Fibroblast of skin of back (primary cell): ENCODE measurements at regions not wholly inside any gene's neighbourhood (a gene's known extent, or its start where the extent isn't known, plus 50 kb on each side); places are given as distances from the start of the nearest gene placed in this dataset.
"Not testable (repeated sequence)": the region's sequence is repeated elsewhere in the genome, so short reads cannot be mapped to it uniquely, and the experiment has no call there.

Experiments
- DNase-seq: peaks from one replicate; pipeline ENCODE4 v3.0.0-alpha.2; 2013

DNA sequence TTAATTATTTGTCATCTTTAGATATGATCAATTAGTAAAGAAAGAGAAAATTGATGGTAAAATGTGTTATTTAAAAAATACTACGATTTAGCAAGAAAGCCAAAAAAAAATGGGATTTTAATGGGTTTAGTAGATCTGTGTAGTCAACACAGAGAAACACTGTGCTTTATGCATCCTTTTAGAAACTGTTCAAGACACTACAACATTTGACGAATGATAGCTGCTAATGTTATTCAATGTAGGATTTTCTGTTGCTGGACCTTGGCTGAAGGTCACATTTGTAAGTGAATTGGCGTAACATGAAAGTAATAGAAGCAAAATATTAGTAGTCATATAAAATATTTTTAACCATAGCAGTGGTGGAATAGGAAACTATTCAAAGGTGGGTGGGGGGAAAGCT is 1293.9 kb downstream of the NCAM2 start:
- no peak for DNase-seq

DNA sequence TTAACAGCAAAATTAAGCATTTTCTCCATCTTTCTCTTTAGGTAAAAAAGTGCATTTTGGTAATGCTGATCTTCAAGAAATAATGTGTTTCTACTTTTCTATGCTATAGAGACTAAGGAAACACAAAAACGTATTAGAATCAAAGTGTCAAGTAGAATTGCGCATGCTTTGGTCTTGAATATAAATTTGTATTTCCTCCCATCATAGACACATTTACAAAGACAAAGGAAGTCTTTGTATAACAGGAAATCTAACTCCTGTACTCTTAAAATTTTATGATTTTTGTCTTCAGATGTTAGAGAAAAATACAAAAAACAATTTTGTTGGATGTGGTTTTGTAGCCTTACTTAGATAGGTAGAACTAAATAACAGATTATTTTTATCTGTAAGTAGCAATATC is 1299.4 kb downstream of the NCAM2 start:
- DNase-seq: no peak

DNA sequence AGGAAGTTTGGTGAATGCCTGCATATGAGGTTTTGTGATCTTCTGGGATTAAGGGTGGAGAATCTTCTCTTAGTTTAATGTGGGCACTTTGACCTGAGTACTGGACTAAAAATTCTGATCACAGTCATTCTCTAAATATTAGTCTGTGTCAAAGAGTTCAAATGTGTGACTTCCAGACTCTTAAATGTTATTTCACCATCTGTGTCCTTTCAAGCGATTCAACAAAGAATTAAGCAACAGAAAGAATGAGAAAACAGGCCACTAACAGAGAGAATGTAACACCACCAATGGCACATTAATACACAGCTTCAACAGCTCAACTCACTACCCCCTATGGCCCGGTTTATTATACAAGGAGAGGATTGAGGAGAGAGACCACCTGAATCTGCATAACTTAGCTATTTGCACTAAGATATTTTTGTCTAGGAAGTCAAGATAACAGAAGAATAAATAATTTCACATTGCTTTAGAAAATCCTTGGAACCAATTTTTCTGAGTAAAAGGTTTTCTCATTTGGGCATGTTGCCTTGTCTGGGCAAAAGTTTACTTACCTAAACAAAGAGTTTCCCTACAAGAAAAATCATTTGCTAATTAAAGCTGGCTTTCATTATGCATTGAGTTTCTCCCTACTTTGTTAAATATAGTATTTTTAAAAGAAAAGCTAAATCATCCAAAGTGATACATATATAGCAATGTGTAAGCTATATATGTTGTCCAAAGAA is 1313.7 kb downstream of the NCAM2 start:
- no peak for DNase-seq

DNA sequence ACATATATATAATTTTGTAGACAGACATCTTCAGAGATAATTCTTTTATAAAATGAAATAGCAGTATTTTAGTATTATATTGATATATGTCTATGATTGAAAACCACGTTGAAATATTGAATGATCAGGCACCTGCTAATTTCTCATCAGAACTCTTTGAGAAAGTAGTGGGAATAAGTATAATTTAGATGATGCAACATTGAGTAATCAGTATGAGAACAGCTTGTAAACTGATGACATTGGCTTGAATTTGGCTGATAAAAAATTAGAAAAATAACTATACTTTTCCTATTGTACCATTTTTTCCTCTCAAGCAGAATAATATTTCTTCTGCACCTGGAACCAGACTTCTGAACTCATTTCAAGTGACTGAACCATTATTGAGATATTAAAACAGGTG is 1316.8 kb downstream of the NCAM2 start:
- no peak for DNase-seq

DNA sequence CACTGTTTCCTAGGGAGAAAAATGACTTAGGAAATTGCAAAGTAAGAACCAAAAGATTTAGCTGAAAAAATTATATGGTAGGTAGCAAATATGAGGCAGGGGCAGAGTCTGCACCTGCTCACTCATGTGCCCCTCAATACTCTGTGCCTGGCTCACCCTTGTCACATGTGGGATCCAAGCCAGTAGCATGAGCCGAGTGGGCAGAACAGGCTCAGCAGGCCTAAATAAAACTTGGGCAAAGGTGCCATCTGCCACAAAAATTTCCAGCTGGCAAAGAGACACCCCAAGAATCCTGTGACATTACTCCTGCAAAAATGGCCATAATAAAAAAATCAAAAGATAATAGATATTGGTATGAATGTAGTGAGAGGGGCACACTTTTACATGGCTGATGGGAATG is 1321.2 kb downstream of the NCAM2 start:
- DNase-seq: no peak

DNA sequence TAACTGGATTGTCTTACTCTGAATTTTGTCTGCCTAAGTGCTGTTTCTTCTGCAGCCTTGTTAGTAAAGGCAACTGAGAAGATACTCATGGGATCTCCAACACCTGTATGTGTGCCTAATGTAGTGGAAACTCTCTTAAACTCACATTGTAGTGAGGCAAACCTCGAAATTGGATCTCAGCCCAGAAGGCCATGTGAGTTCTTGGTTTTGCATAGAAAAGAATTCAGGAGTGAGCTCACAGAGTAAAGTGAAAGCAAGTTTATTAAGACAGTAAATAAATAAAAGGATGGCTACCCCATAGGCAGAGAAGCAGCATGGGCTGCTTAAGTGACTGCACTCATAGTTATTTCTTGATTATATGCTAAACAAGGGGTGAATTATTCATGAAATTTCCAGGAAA is 1344.7 kb downstream of the NCAM2 start:
- DNase-seq: no peak

DNA sequence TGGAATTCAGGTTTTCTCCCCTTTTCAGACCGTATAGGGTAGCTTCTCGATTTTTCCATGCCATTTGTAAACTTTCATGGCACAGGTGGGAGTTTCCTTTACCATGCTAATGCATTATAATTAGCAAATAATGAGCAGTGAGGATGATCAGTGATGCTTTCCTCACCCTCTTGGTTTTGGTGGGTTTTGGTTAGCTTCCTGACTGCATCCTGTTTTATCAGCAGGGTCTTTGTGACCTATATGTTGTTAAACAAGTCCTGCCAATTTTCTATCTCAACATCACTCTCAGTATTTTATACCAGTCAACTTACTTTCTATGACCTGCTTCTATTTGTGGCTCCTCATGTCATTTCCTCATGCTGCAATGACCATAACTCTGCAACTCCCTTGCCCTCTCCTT is 1345.1 kb downstream of the NCAM2 start:
- no peak for DNase-seq

DNA sequence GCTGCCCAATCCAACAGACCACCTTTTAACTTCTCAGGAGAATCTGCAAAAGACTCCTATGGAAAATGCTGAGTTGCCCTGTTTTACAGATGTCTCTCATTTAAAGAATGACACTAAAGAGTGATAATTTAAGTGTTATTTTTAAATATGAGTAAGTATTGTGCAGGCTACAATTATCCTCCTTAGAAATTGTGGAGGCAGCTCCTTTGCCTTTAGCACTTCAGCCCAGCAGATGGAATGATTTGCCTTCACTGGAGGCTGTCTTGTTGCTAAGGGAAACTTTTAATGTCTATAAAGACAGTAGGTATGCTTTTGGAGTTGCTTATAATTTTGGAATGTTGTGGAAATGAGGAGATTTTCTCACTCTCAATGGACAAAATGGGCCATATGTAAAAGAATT is 1345.5 kb downstream of the NCAM2 start:
- DNase-seq: no peak

DNA sequence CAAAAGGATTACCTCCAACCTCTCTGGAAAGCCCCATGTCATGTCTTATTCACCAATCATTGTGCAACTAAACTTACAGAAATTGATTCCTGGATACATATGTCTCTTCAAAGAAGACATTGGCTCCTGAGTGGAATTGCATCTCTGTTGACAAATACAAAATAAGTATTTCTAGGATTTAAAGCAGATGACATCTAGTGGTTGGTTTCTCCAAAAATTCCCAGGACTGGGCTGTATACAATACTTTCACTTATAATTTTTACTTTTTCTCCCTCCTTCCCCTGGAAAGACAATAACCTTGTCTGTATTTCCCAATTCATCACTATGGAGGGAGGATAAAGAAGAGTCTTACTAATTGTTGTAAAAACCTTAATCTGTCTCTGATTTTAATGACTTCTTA is 1347.4 kb downstream of the NCAM2 start:
- no peak for DNase-seq

DNA sequence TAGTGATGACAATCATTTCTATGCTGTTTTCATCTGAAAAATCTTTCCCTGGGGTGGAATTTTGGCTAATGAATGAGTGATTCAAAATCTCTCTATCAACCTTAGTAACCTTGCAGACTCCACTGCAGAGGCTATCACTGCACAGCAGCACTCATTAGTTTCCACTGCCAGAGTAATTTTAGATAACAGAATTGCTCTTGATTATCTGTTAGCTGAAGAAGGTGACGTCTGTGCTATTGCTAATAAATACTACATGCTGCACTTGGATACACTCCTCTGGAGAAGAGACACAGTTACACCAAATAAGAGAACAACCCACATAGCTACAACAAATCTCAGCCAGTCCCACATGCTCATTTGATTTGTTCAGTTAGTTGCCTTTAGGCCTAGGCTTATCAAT is 1348.4 kb downstream of the NCAM2 start:
- DNase-seq: no peak

DNA sequence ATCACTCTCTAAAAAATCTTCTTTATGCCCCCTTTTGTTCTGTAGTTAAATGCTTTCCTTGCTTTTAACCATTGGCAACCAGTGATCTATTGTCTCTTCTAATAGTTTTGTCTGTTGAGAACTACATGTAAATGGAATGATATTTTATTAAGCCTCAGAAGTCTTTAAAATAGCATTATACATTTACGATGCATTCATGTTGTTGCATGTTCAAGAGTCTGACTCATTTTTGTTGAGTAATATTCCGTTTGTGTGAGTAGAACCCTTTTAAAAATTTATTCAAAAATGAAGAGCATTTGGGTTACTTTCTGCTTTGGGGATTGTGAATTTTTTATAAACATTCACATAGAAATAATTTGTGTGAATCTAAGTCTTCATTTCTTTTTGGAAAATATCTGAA is 1352.9 kb downstream of the NCAM2 start:
- no peak for DNase-seq

DNA sequence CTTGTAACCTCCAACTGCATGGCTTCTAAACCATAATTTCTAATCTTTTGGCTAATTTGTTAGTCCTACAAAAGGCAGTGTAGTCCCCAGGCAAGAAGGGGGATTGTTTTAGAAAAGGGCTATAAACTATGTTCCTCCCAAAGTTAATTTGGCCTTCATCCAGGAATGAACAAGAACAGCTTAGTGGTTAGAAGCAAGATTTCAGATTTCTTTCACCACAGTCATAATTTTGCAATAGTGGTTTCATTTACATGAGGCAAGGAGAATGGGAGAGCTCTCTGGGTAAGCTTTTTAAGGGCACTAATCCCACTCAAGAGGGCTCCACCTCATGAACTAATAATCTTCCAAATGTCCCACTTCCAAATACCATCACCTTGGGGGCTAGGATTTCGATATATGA is 1353.9 kb downstream of the NCAM2 start:
- no peak for DNase-seq

DNA sequence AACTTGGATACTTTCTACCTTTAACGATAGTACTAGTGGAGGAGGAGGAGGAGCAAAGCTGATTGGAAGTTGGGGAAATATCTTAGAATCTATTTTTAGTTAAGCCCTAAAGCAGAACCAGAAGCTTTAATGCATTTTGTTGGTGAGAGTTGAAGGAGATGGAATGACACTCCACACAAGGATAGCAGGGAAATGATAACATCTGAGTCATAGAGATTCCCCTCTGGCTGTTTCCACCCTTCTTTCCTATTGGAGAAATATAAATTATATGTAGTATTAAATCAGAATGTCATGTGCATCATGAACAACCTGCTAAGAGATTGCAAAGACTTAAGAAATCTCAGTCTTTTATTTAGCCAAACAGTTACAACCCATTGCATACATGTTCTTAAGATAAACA is 1357.7 kb downstream of the NCAM2 start:
- DNase-seq: no peak

DNA sequence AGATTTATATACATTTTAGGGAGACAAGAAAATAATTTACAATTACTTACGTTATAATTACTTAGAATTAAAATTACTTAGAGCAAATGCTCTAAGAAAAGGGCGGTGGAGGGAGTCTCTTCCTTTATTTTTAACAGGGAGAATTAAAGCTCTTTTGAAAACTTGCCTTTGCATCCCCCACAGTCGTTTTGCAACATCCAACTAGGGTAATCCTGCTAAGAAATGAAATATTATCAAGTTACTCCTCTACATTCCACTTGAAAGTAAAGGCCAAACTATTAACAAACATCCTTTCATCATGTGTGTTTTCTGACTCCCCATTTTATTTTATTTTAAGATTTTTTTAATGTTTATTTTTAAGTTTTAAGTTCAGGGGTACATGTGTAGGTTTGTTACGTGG is 1358.5 kb downstream of the NCAM2 start:
- DNase-seq: no peak

DNA sequence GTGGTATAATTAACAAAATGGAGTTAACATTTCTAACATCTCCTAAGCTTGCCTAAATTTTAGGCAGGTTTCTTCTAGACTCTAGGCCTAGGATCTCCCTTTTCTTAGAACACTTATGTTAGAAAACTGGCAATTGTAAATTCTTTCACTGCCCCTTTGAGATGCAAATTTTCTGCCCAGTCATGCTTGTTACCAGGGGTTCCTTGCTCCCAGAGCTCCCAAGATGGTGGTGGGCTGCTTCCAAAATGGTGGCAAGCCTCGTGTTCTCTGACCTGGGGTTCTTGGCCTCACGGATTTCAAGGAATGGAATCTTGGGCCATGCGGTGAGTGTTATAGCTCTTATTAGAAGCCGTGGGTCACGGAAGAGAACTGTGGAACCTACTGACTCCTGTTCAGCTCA is 1361.4 kb downstream of the NCAM2 start:
- not testable (repeated sequence) for DNase-seq

DNA sequence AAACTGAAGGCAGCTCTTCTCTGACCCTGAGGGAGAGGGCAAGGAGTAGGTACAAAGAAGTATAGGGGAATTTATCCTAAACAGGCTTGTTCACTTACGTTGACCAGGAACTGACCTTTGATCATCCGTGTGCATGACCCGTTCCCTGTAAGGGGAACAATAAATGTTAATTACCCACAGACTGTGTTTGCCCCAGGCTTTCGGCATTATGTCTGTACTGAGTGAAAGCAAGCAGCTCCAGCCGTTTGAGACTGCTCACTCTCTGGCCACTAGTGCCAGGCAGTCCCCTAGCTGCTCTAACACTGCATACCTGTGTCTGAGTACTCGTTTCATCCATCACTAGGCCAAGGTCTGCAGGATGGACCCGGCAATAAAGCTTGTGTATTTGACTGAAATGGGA is 1365.3 kb downstream of the NCAM2 start:
- DNase-seq: no peak

DNA sequence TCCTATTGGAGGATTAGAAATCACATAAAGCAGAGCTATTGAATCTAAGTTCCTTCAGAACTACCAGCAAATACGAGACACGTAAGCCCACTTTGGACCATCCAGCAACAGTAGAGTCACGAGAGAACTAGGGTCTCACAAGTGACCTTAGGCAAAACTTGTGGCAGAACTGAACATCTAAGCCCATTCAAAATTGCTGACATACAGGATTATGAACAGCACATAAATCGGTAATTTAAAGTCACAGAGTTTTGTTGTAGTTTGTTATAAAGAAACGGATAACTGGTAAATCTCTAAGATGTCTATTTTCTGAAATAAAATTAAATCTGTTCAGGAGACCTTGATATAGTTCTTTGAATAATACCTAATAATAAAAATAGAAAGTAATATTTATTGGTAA is 1366.0 kb downstream of the NCAM2 start:
- DNase-seq: no peak

DNA sequence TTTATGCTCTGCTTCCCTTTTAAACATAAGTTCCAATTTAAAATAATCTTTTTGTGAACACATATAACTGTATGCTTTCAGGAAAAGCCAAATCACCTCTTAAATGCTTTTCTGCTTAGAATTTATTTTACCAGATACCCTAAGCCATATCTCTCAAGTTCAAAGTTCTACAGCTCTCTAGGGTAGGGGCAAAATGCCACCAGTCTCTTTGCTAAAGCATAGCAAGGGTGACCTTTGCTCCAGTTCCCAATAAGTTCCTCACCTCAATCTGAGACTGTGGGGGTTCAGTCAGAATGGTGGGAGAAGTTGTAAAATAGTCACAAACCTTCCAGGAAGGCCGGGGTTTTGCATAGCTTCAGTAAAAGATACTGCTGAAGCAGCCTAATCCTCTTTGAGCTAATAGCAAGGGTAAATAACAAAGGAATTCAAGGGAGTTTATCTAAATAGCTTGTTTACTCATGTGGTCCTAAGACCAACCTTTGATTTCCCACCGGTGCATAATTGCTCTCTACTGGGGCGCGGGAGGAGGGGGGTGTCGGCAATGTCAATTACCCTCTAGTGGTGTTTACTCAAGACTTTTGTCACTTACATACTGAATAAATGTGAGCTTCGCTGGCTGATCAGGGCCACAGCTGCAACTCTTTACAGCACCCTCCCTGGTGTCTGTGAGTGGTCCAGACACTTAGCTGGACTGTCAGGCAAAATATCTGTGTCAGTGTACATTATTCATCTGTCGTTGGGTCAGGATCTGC is 1376.2 kb downstream of the NCAM2 start:
- DNase-seq: no peak

DNA sequence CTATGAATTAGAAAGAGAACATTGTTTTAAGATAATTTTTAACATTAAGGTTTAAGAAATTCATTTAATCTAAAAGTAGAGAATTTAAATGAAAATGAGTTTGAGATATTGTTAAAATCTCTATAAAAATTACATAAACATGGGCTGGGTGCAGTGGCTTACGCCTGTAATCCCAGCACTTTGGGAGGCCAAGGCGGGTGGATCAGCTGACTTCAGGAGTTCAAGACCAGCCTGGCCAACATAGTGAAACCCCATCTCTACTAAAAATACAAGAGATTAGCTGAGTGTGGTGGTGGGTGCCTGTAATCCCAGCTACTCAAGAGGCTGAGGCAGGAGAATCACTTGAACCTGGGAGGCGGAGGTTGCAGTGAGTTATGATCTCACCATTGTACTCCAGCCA is 1379.6 kb downstream of the NCAM2 start:
- DNase-seq: not testable (repeated sequence)

DNA sequence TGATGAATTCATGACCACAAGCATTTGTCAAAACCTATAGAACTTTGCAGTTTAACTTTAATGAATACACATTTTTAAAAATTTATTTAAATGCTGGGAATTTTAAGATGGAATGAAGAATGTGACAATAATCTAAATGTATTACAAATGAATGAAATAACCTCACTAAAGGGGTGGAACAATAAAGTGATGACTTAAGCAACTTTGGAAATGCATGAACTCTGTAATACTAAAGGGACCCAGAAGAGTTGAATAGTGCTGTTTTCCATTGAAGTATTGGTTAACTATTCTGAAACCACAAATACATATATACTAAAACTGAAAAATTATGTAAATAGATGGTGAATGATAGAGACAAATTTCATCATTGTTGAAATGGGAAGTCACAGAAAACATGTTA is 1395.1 kb downstream of the NCAM2 start:
- no peak for DNase-seq

DNA sequence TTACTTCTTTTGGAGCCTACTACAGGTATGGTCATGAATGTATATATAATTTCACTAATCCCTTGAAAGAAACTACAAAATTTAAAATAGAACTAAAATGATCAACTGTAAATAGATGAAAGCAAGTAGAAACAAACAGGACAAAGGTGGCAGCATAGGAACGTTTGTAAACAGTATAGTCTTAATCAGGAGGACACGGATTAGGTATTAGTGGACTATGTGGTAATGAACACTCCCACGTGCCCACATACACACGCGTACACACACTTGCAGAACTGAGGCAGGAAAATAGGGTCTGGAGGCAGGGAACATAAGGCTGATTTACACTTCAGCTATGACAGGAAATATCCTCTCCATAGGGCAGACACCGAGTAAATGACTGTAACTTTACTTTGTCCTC is 1397.8 kb downstream of the NCAM2 start:
- no peak for DNase-seq

DNA sequence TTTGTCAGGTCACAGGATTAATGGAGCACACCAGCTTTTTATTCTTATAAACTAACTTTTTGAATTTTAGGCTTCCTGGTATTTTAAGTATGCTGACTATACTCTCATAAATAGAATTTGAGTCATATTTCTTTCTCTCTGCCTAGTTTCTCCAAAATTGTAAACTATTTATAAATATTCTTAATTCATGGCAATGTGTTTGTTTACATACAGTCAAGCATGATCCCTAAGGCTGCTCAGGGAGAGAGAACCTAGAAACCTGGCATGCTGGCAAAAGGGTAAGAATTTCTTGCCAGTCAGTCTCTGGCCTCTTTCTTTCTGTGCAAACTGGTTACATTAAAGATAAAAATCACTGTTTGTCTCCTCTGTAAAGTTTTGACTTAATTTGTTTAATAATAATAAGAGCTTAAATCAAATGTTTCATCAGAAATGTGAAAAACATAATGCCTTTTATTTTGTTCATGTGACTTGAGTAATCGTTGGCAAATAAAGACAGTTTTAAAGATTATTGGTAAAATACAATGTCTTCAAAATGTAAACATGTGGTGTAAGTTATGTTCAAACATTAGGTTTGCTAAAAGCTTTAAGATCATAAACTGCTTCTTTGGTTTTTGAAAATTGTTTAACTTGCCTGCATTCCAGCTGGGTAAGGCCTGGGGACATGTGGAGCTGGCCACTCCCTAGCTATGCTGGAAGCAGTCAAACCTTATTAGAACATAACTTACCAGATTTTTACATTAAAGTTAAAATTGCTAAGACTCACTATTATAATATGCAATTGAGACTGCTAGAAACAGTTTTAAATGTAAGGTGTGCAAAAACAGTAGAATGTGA is 1401.7 kb downstream of the NCAM2 start:
- no peak for DNase-seq

DNA sequence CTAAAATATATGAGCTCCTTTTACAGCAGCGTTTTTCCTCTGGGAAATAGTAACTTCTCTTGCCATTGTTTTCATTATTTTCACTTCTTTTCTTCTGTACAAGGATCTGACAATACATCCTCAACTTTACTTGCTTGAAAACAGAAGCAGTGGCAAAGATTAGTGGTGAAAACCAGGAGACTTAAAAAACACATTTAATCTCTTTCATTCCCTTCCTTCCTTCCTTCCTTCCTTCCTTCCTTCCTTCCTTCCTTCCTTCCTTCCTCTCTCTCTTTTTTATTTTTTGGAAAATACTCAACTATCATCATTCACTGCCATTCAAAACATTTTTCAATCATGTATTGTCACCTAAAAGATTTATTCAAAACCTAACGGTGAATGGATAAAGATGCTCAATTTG is 1411.4 kb downstream of the NCAM2 start:
- DNase-seq: no peak

DNA sequence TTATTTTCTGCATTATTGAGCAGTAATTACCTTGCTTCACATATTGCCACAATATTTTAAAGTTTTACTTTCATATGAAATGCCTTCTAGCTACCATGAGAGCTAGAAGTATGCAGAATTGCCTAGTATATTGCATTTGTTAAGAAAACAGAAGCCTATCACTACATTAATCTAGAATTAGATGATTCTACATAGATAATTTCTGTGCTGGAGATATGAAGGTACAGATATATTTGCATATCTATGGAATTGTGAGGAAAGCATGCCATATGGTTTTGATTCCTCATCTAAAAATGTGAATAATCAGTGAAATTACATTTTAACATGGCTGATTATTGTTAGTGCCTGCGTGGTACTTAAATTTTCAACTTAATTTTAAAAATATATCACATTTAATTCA is 1418.3 kb downstream of the NCAM2 start:
- DNase-seq: no peak
